ENCODE measurements at regions not wholly inside any gene's neighbourhood (a gene's known extent, or its start where the extent isn't known, plus 50 kb on each side); places are given as distances from the start of the nearest gene placed in this dataset.

GRCh38 chr10:2469802-2470201 is 597.5 kb upstream of the PFKP start (continued):
- TF ChIP-seq ZBTB11 (tag by site-specific recombination; conservative IDR thresholded peaks at IDR 0.05; ENCODE audit: low read depth) (no peak), ZNF544 (tag by site-specific recombination; IDR thresholded peaks at IDR 0.05) (no peak), ZNF404 (tag by site-specific recombination; IDR thresholded peaks at IDR 0.05) (no peak), ZFP3 (tag by site-specific recombination; IDR thresholded peaks at IDR 0.05; ENCODE audit: low read depth) (no peak)

GRCh38 chr10:2464483-2464882 is 602.9 kb upstream of the PFKP start:
- TF ChIP-seq ZNF121 (tag by site-specific recombination; IDR thresholded peaks at IDR 0.05) (no peak), REST (tag by site-specific recombination; IDR thresholded peaks at IDR 0.05) (no peak), ZNF544 (tag by site-specific recombination; IDR thresholded peaks at IDR 0.05) (no peak), ZBTB7A (tag by site-specific recombination; IDR thresholded peaks at IDR 0.05; ENCODE audit: low read depth) (no peak), ZNF785 (tag by site-specific recombination; IDR thresholded peaks at IDR 0.05) (no peak), YY2 (tag by site-specific recombination; IDR thresholded peaks at IDR 0.05) (no peak)
- ChIA-PET POLR2A (no interaction called here), CTCF (no interaction called here)
- H3K4me3 ChIP-seq (ENCODE audit: low read depth, low read length): no peak overlapping the region
- H3K9me3 ChIP-seq (ENCODE audit: control insufficient read depth, insufficient read depth, low read depth, low read length): no peaks in the 10 kb centered on the region; the same call in 1 of the 2 replicates
- H3K4me1 ChIP-seq (ENCODE audit: control insufficient read depth, insufficient read depth, low read length): no peaks in the 10 kb centered on the region
- H3K27ac ChIP-seq (ENCODE audit: extremely low read depth, low read depth, low read length): no peak overlapping the region
- H3K36me3 ChIP-seq (ENCODE audit: control insufficient read depth in 2 of 2, insufficient read depth in 1 of 2, low read length in 2 of 2): no peaks in the 10 kb centered on the region

- H3K27ac ChIP-seq (ENCODE audit: extremely low read depth, low read depth, low read length): no peak overlapping the region
- ChIA-PET CTCF (interaction anchor here (0.6 kb wide), 1 partner anchor 16 kb away, joined by 4 read pairs; no protein-coding TSS in a partner anchor), POLR2A (no interaction called here)
- no peaks in the 10 kb centered on the region; the same call in 1 of the 2 replicates for H3K9me3 ChIP-seq (ENCODE audit: control insufficient read depth, insufficient read depth, low read depth, low read length)
- no peaks in the 10 kb centered on the region for H3K4me1 ChIP-seq (ENCODE audit: control insufficient read depth, insufficient read depth, low read length)
- no peak overlapping the region for H3K4me3 ChIP-seq (ENCODE audit: low read depth, low read length)
- no peak for TF ChIP-seq GLIS1 (tag by site-specific recombination; IDR thresholded peaks at IDR 0.05)
- TF ChIP-seq ZNF362 (tag by site-specific recombination; IDR thresholded peaks at IDR 0.05): no peak
- no peak for TF ChIP-seq ZNF184 (tag by site-specific recombination; IDR thresholded peaks at IDR 0.05)
- no peak for TF ChIP-seq ZNF610 (tag by site-specific recombination; IDR thresholded peaks at IDR 0.05; ENCODE audit: borderline replicate concordance)
- TF ChIP-seq PRDM4 (tag by site-specific recombination; IDR thresholded peaks at IDR 0.05): no peak
- no peak for TF ChIP-seq WT1 (tag by site-specific recombination; IDR thresholded peaks at IDR 0.05)
- TF ChIP-seq ZNF645 (tag by site-specific recombination; IDR thresholded peaks at IDR 0.05): no peak
- no peak for TF ChIP-seq ZNF302 (tag by site-specific recombination; IDR thresholded peaks at IDR 0.05; ENCODE audit: low read depth)
- TF ChIP-seq TCF7L2 (IDR thresholded peaks at IDR 0.05; ENCODE audit: borderline replicate concordance, low read depth, low read length): no peak
- TF ChIP-seq ZNF777 (tag by site-specific recombination; IDR thresholded peaks at IDR 0.05; ENCODE audit: borderline replicate concordance): no peak
- no peak for TF ChIP-seq ZNF404 (tag by site-specific recombination; IDR thresholded peaks at IDR 0.05)
- no peak for TF ChIP-seq ZBTB21 (tag by site-specific recombination; IDR thresholded peaks at IDR 0.05)
- TF ChIP-seq ZNF140 (tag by site-specific recombination; IDR thresholded peaks at IDR 0.05): no peak
- no peaks in the 10 kb centered on the region for H3K36me3 ChIP-seq (ENCODE audit: control insufficient read depth in 2 of 2, insufficient read depth in 1 of 2, low read length in 2 of 2)
These were observed 604.0 kb upstream of the PFKP start for GRCh38 chr10:2463316-2463715.
